Right hindlimb (tissue), 1 donor: ENCODE measurements at regions not wholly inside any gene's neighbourhood (a gene's known extent, or its start where the extent isn't known, plus 50 kb on each side); places are given as distances from the start of the nearest gene placed in this dataset.
A peak's percentile ranks its signal among the peaks of the same experiment; 100 is the strongest.

Experiments
- DNase-seq: peaks from one replicate; pipeline ENCODE4 v3.0.0-alpha.2; 2018

DNA sequence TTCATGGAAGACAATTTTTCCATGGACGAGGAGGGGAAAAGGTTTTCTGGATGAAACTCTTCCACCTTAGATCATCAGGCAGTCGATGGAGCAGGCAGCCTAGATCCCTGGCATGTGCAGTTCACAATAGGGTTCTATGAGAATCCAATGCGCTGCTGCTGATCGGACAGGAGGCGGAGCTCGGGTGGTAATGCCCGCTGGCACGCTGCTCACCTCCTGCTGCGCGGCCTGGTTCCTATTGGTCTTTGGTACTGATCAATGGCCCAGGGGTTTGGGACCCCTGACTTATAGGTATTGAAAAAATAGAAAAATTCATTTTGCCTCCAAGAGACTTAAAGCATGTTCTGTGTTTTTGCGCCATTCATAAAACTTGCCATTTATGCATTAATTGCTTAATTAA lies 793.9 kb upstream of the NR2F2 start:
- DNase-seq: no peak

DNA sequence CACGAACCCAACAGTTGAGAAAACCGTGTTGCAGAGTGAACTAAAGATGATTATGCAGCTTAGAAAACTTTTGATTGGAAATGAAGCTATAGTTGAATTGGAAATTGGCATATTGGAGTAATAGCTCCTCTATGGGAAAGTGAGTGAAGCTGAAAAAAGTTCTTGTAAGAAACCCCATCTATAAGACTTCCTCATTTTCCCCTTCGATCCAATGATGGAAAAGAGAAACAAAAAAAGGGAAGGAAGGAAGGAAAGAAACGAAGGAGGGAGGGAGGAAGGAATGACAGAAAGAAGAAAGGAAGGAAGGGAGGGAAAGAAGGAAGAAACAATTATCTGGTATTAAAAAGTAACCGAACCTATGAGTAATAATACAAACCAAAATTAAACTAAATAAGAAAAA lies 791.8 kb upstream of the NR2F2 start:
- DNase-seq: no peak

DNA sequence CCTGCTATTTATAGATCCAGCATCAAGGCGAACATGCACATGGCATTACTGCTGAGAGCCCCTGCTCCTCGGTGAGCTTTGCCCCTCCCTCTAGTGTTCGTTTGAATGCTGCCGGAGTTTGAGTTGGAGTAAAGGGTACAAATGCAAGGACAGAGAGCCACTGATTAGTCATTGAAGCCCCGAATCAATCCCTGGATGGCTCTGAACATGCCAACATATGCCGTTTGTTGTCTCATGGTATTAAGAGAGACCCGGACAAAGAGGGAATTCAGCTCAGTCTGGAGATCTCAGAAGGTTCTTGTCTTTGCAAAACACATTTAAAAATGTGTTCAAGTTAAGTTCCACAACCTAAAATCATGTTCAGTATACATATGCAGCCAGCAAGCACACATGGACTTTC lies 789.2 kb upstream of the NR2F2 start:
- no peak for DNase-seq

GRCh38 chr15:95549168-95549738 lies 781.2 kb upstream of the NR2F2 start:
- no peak for DNase-seq

DNA sequence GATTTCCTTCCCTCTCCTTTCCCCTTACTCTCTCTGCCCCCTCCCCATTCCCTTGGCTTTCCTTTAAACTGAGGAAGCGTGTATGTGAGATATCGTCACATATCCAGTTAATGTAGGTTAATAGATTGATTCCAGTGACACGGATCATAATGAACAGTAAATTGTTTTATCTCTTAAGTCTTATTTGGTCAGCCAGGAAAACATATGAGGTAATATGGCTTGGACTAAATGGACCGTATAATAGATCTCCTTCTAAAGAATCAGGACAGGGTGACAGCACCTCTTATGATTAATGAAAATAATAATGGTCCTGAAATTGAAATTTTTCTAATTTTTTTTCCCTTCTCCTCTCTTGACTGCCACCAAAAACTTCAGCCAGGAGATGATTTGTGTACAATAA lies 779.8 kb upstream of the NR2F2 start:
- DNase-seq: no peak

GRCh38 chr15:95556225-95556624 lies 774.3 kb upstream of the NR2F2 start:
- DNase-seq: no peak

- DNase-seq: peak; percentile 21
Measured at GRCh38 chr15:95556866-95557225, 773.7 kb upstream of the NR2F2 start.

DNA sequence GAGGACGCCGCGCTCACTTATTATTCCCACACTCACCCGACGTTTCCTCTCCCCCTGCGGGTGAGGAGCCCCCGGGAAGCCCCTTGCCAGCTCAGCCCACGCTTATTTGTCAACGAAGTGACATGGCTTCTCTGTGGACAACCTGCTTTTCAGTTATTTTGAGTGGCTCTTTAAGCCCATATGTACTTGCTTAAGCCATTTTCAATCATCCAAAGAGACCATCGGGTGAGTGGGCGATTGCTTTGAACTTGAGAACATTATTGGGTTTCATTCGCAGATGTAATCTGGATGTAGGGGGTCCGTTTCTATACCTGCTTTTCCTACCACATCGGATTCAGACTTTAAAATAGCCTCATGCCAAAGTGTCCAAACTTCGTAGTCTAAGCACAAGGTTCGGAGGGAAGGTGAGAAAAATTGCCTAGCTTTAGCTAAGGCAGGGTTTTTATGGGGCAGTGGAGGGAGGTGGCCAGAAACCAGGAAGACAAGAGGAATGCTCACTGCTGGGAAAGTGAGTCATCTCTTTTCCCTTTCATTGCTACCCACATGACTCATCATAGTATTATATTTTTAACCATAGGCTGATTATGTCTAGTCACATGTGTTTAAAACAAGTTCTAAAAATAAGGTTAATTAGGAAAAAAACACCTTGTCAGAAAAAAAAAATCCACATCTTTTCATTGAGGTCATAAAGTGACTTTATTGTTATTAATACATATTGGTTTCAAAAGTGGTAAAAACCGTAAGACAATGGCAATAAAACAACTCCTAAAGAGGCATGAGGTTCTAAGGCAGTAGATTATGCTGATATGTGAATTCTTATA lies 773.1 kb upstream of the NR2F2 start:
- DNase-seq: no peak

- DNase-seq: no peak
Measured at GRCh38 chr15:95558131-95558530, 772.4 kb upstream of the NR2F2 start.

DNA sequence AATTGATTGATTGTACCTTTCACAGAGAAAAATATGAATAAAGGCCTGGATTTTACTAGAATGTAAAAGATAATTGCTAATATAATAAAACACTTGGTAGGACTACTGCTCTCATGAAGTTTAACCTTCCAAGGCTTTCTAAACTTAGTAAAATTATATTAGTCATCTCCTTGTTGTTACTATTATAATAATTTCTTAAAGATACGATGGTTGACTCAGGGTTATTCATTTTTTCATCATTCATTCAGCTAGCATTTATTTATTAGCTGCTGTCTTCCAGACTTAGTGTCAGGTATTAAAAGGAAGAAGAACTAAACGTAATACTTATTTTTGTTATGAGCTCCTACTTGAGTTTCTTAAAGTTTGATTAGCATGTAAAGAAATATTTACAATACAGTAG lies 771.6 kb upstream of the NR2F2 start:
- DNase-seq: no peak

- no peak for DNase-seq
Measured at GRCh38 chr15:95559875-95560394, 770.6 kb upstream of the NR2F2 start.

- no peak for DNase-seq
Measured at GRCh38 chr15:95561463-95561862, 769.0 kb upstream of the NR2F2 start.

- DNase-seq: no peak
Measured at GRCh38 chr15:95563634-95564033, 766.9 kb upstream of the NR2F2 start.

GRCh38 chr15:95565016-95565600 lies 765.4 kb upstream of the NR2F2 start:
- DNase-seq: no peak

GRCh38 chr15:95565690-95566089 lies 764.8 kb upstream of the NR2F2 start:
- DNase-seq: no peak

DNA sequence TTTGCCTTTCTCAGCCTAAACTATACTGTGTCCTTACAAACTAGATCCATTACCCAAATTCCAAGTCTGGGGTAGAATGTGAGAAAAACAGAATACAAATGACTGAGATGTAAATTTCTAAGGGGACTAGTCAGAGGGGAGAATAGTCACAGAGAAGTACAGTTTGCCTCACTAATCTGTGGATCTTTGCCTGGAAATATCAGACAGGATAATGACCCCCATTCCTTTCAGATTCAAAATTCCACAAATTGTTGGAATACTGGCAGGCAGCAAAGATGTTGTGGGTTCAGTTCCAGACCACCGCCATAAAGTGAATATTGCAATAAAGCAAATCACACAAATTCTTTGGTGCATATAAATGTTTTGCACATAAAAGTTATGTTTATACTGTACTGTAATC lies 762.8 kb upstream of the NR2F2 start:
- DNase-seq: no peak

GRCh38 chr15:95574053-95574452 lies 756.4 kb upstream of the NR2F2 start:
- DNase-seq: no peak

- no peak for DNase-seq
Measured at GRCh38 chr15:95577927-95578326, 752.6 kb upstream of the NR2F2 start.

DNA sequence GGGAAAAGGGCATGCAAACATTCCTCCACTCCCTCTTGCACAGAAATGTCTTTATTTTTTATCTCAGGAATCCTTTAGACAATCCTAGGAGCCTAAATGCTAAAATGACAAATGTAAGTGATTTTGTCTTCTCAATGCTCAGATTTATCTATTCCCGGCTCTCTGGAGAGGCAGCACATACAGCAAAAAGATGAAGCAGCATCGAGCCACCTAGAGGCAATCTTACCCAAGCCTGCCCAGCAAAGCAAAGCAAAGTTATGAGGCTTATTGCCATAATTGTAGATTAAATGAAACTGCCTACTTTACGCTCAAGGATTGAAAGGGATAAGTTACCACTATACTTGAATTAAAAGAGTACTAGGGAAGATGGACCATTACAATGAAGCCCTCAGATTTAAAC lies 750.4 kb upstream of the NR2F2 start:
- no peak for DNase-seq

DNA sequence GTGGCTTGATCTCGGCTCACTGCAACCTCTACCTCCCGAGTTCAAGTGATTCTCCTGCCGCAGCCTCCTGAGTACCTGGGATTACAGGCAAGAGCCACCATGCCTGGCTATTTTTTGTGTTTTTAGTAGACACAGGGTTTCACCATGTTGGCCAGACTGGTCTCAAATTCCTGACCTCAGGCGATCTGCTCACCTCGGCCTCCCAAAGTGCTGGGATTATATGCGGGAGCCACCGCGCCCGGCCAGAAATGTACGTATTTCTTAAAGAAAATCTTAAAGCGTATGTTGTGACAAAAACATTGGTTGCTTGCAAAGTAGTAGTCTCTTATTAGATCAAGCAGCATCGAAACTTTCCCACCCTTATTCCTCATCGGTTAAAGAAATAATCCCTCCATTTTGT lies 748.9 kb upstream of the NR2F2 start:
- no peak for DNase-seq

DNA sequence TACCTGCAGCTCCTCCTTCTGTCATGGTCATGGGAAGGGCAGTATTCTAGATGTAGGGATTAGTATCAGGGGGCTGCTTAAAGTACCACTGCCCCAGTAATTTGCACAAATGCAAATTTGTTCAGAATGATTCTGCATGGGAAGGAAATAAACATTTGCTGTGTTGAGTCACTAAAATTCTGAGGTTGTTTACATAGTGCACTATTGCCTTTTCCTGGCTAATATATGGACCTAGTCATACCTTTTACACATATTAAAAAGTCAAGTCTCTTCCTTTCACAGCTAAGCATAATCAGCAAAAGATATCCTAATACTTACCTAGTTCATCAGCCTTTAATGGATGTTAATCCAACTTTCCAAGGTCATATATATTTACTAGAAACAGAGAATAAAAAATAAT lies 746.4 kb upstream of the NR2F2 start:
- no peak for DNase-seq

GRCh38 chr15:95588056-95588455 lies 742.4 kb upstream of the NR2F2 start:
- no peak for DNase-seq

DNA sequence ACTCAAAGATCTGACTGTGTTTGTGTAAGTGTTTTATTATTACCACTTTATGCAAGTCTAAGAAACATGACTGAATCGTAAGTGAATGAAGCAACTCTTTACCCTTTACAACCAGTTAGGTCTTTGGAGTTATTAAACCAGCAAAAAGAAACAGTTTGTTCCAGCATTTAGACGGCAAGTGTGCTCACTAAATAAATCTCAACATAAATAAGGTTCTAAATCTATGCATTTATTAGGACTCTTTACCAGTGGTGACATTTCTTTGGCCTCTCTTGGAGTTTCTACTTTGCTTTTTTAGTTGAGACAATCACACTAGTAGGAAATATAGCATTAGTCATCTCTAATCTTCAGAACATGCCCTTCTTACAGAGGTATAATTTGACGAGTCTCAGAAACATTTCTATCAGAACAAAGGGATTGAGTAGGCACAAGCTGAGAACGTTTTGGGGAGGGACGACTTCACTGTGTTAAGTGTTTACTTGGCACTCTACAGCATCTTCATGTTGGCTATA lies 739.9 kb upstream of the NR2F2 start:
- no peak for DNase-seq

GRCh38 chr15:95591270-95591669 lies 739.2 kb upstream of the NR2F2 start:
- DNase-seq: no peak
